WTC11 (cell line): ENCODE measurements at regions not wholly inside any gene's neighbourhood (a gene's known extent, or its start where the extent isn't known, plus 50 kb on each side); places are given as distances from the start of the nearest gene placed in this dataset.

ENCODE experiments used
- ATAC-seq: fragments of 200-7000 bp; cut with Tn5 transposase; 2 replicates; pipeline ENCODE4 v1.10.0; 2021; ENCODE audit warnings: mild to moderate bottlenecking, moderate library complexity
- CTCF ChIA-PET: fragments of 300-600 bp; sonication (Branson Sonifier 250); formaldehyde crosslinking; loops from one replicate; lab custom pipeline; 2021; ENCODE audit warnings: antibody characterized with exemption; lab: Charles Lee
- POLR2A ChIA-PET: fragments of 350-600 bp; sonication (Branson Sonifier 250); formaldehyde crosslinking; loops from one replicate; lab custom pipeline; 2021; ENCODE audit warnings: antibody characterized with exemption; lab: Charles Lee
- DNase-seq: peaks from one replicate; pipeline ENCODE4 v3.0.0; 2021; ENCODE audit warnings: low spot score
- H3K27ac Mint-ChIP-seq: 2 replicates; pipeline ENCODE4 v1.8.0; 2021; ENCODE audit warnings: mixed read lengths
- H3K27me3 Mint-ChIP-seq: 2 replicates; pipeline ENCODE4 v1.8.0; 2021; ENCODE audit warnings: low read depth, mild to moderate bottlenecking, moderate library complexity, mixed read lengths
- H3K36me3 Mint-ChIP-seq: 2 replicates; pipeline ENCODE4 v1.8.0; 2021; ENCODE audit warnings: mixed read lengths
- H3K4me1 Mint-ChIP-seq: 2 replicates; pipeline ENCODE4 v1.8.0; 2022; ENCODE audit warnings: mixed read lengths
- H3K4me3 Mint-ChIP-seq: 2 replicates; pipeline ENCODE4 v1.8.0; 2021; ENCODE audit warnings: mild to moderate bottlenecking, moderate library complexity, mixed read lengths
- H3K9me3 Mint-ChIP-seq: 2 replicates; pipeline ENCODE4 v1.8.0; 2021; ENCODE audit warnings: mixed read lengths
- ARID4B ChIP-seq: sonication (generic); formaldehyde crosslinking; IDR thresholded peaks from 2 replicates; pipeline ENCODE4 v1.8.0; 2023; ENCODE audit warnings: missing genetic modification reagents, mild to moderate bottlenecking, borderline replicate concordance
- ATF6 ChIP-seq: sonication (generic); formaldehyde crosslinking; IDR thresholded peaks from 2 replicates; pipeline ENCODE4 v1.8.1; 2023; ENCODE audit warnings: mild to moderate bottlenecking, missing genetic modification reagents
- ETV6 ChIP-seq: sonication (generic); formaldehyde crosslinking; IDR thresholded peaks from 2 replicates; pipeline ENCODE4 v1.8.1; 2022; ENCODE audit warnings: mild to moderate bottlenecking, missing genetic modification reagents
- FOXK1 ChIP-seq: sonication (generic); formaldehyde crosslinking; IDR thresholded peaks from 2 replicates; pipeline ENCODE4 v1.8.0; 2022; ENCODE audit warnings: mild to moderate bottlenecking, moderate library complexity, missing genetic modification reagents
- FOXP1 ChIP-seq: sonication (generic); formaldehyde crosslinking; IDR thresholded peaks from 2 replicates; pipeline ENCODE4 v1.8.0; 2022; ENCODE audit warnings: missing genetic modification reagents, mild to moderate bottlenecking, moderate library complexity, borderline replicate concordance
- FOXP4 ChIP-seq: sonication (generic); formaldehyde crosslinking; IDR thresholded peaks from 2 replicates; pipeline ENCODE4 v1.8.0; 2022; ENCODE audit warnings: mild to moderate bottlenecking, missing genetic modification reagents
- HMGXB4 ChIP-seq: sonication (generic); formaldehyde crosslinking; IDR thresholded peaks from 2 replicates; pipeline ENCODE4 v1.8.1; 2023; ENCODE audit warnings: mild to moderate bottlenecking, moderate library complexity, missing genetic modification reagents
- JAZF1 ChIP-seq: fragments of 250-450 bp; sonication (Bioruptor Pico); IDR thresholded peaks from 2 replicates; pipeline ENCODE4 v1.9.0; 2021; ENCODE audit warnings: moderate library complexity, mild to moderate bottlenecking, inconsistent platforms
- KAT7 ChIP-seq: sonication (generic); formaldehyde crosslinking; IDR thresholded peaks from 2 replicates; pipeline ENCODE4 v1.8.1; 2023; ENCODE audit warnings: missing genetic modification reagents, mild to moderate bottlenecking, borderline replicate concordance
- NR2C2 ChIP-seq: sonication (generic); formaldehyde crosslinking; IDR thresholded peaks from 2 replicates; pipeline ENCODE4 v1.8.0; 2022; ENCODE audit warnings: mild to moderate bottlenecking, missing genetic modification reagents
- OVOL2 ChIP-seq: fragments of 250-450 bp; sonication (Bioruptor Pico); IDR thresholded peaks from 2 replicates; pipeline ENCODE4 v1.9.0; 2021; ENCODE audit warnings: mild to moderate bottlenecking, borderline replicate concordance
- PREB ChIP-seq: sonication (generic); formaldehyde crosslinking; IDR thresholded peaks from 2 replicates; pipeline ENCODE4 v1.8.1; 2022; ENCODE audit warnings: mild to moderate bottlenecking, missing genetic modification reagents, moderate library complexity, borderline replicate concordance
- SOX15 ChIP-seq: fragments of 250-450 bp; sonication (Bioruptor Pico); IDR thresholded peaks from 2 replicates; pipeline ENCODE4 v1.9.0; 2021; ENCODE audit warnings: mild to moderate bottlenecking
- TEAD4 ChIP-seq: sonication (generic); formaldehyde crosslinking; IDR thresholded peaks from 2 replicates; pipeline ENCODE4 v1.8.0; 2022; ENCODE audit warnings: mild to moderate bottlenecking, missing genetic modification reagents
- USF2 ChIP-seq: sonication (generic); formaldehyde crosslinking; IDR thresholded peaks from 2 replicates; pipeline ENCODE4 v1.8.1; 2023; ENCODE audit warnings: mild to moderate bottlenecking, missing genetic modification reagents, moderate library complexity
- ZNF138 ChIP-seq: sonication (generic); formaldehyde crosslinking; conservative IDR thresholded peaks from 2 replicates; pipeline ENCODE4 v1.8.1; 2022; ENCODE audit warnings: mild to moderate bottlenecking, moderate library complexity, missing genetic modification reagents
- ZNF317 ChIP-seq: sonication (generic); formaldehyde crosslinking; IDR thresholded peaks from 2 replicates; pipeline ENCODE4 v1.8.1; 2023; ENCODE audit warnings: low read depth, mild to moderate bottlenecking, moderate library complexity, missing genetic modification reagents, borderline replicate concordance
- ZNF416 ChIP-seq: fragments of 250-450 bp; sonication (Bioruptor Pico); IDR thresholded peaks from 2 replicates; pipeline ENCODE4 v1.9.0; 2021; ENCODE audit warnings: mild to moderate bottlenecking, inconsistent platforms
- ZNF532 ChIP-seq: fragments of 250-450 bp; sonication (Bioruptor Pico); IDR thresholded peaks from 2 replicates; pipeline ENCODE4 v1.9.0; 2021; ENCODE audit warnings: mild to moderate bottlenecking, borderline replicate concordance

GRCh38 chr7:106488465-106488864, 172.5 kb downstream of the CCDC71L start:
- CTCF ChIA-PET: interaction anchor here (1.0 kb wide), 1 partner anchor 311 kb away, joined by 4 read pairs; no protein-coding TSS in a partner anchor
- no peak for DNase-seq
- Mint-ChIP-seq H3K36me3 (no peaks in the 10 kb centered on the region), H3K4me1 (no peaks in the 10 kb centered on the region), H3K27ac (no peak overlapping the region), H3K27me3 (no peaks in the 10 kb centered on the region), H3K4me3 (no peak overlapping the region), H3K9me3 (peaks cover 4% of the 10 kb centered on the region; the same call in 1 of the 2 replicates)
- no peak for ATAC-seq
- TF ChIP-seq ZNF317 (CRISPR knock-in tag) (no peak), KAT7 (CRISPR knock-in tag) (no peak), NR2C2 (CRISPR knock-in tag) (no peak), PREB (CRISPR knock-in tag) (no peak), ATF6 (CRISPR knock-in tag) (no peak), ZNF532 (CRISPR knock-in tag) (no peak), ETV6 (CRISPR knock-in tag) (no peak), ARID4B (CRISPR knock-in tag) (no peak), USF2 (CRISPR knock-in tag) (no peak), FOXP4 (CRISPR knock-in tag) (no peak), FOXK1 (CRISPR knock-in tag) (no peak), TEAD4 (no peak), ZNF416 (no peak), FOXP1 (CRISPR knock-in tag) (no peak), HMGXB4 (CRISPR knock-in tag) (no peak), SOX15 (no peak), ZNF138 (CRISPR knock-in tag) (no peak), OVOL2 (no peak), JAZF1 (CRISPR knock-in tag) (no peak)
- POLR2A ChIA-PET: no interaction called here
